ENCODE measurements at regions not wholly inside any gene's neighbourhood (a gene's known extent, or its start where the extent isn't known, plus 50 kb on each side); places are given as distances from the start of the nearest gene placed in this dataset.

GRCh38 chr12:93179792-93180191, 197.9 kb upstream of the NUDT4 start:
- no peak overlapping the region for H3K4ac ChIP-seq (replicated peaks; ENCODE audit: insufficient read length, low read depth, low read length)
- no peak for FAIRE-seq
- no peaks in the 10 kb centered on the region for H4K20me1 ChIP-seq (replicated peaks in 1 of 2; ENCODE audit: control insufficient read depth in 1 of 2, insufficient read depth in 2 of 2, low read length in 2 of 2)
- no peak overlapping the region for H2BK120ac ChIP-seq (replicated peaks; ENCODE audit: low read depth, low read length)
- no peak overlapping the region for H4K91ac ChIP-seq (replicated peaks; ENCODE audit: insufficient read length, low read length)
- no peak overlapping the region for H3K4me3 ChIP-seq (ENCODE audit: extremely low read depth in 1 of 4, insufficient read depth in 2 of 4, low read depth in 3 of 4, low read length in 4 of 4)
- H3K23me2 ChIP-seq (ENCODE audit: low read depth, low read length) = peaks cover 1% of the 10 kb centered on the region; the same call in 1 of the 2 replicates
- H3K4me2 ChIP-seq (ENCODE audit: insufficient read depth in 1 of 2, low read depth in 2 of 2, low read length in 2 of 2) = no peak overlapping the region
- H2BK20ac ChIP-seq (ENCODE audit: low read length) = no peak overlapping the region
- no peak overlapping the region for H4K8ac ChIP-seq (ENCODE audit: extremely low read depth, insufficient read depth, low read length)
- H4K5ac ChIP-seq (ENCODE audit: insufficient read length, low read depth, low read length) = no peak overlapping the region
- H3K14ac ChIP-seq (ENCODE audit: insufficient read length) = no peak overlapping the region
- H2AFZ ChIP-seq (ENCODE audit: low read length) = no peak overlapping the region
- H3K9ac ChIP-seq (replicated peaks in 1 of 4; ENCODE audit: extremely low read depth in 1 of 4, low read depth in 3 of 4, low read length in 3 of 4) = no peak overlapping the region
- no peak overlapping the region for H2BK15ac ChIP-seq (ENCODE audit: low read length)
- H2AK5ac ChIP-seq (ENCODE audit: low read depth, low read length) = no peak overlapping the region
- no peaks in the 10 kb centered on the region for H3K79me1 ChIP-seq (ENCODE audit: low read depth, low read length)
- no peaks in the 10 kb centered on the region for H3K4me1 ChIP-seq (replicated peaks in 1 of 4; ENCODE audit: control insufficient read depth in 3 of 4, insufficient read depth in 4 of 4, low read length in 3 of 4)
- no peak for DNase-seq (ENCODE audit: low read depth in 1 of 2, low spot score in 2 of 2)
- ChIA-PET POLR2A (ENCODE audit: partially characterized antibody) (no interaction called here), CTCF (ENCODE audit: partially characterized antibody) (no interaction called here)
- no peak overlapping the region for H2BK12ac ChIP-seq (ENCODE audit: low read depth, low read length)
- H3K18ac ChIP-seq (ENCODE audit: extremely low read depth, low read length) = no peak overlapping the region
- H3K23ac ChIP-seq (ENCODE audit: insufficient read length) = no peak overlapping the region
- H3K36me3 ChIP-seq (ENCODE audit: control insufficient read depth in 2 of 4, insufficient read depth in 4 of 4, low read length in 3 of 4) = no peaks in the 10 kb centered on the region
- H3K27ac ChIP-seq (ENCODE audit: low read depth, low read length) = no peak overlapping the region
- no peaks in the 10 kb centered on the region for H3K79me2 ChIP-seq (ENCODE audit: control insufficient read depth in 1 of 2, insufficient read depth in 2 of 2, low read length in 2 of 2)
- no peak overlapping the region for H2BK5ac ChIP-seq (ENCODE audit: low read depth, low read length)
- 87% methylated on average over 5 of the region's 6 CpGs; no CpG with 5 or more reads in 1 of the 2 experiments for WGBS, 2 experiments (ENCODE audit: extremely low coverage in 1 of 2, insufficient coverage in 1 of 2, insufficient read length in 1 of 2, insufficient replicate concordance in 2 of 2, low coverage in 1 of 2, low lambda C conversion rate in 2 of 2, missing lambda C conversion rate in 1 of 2)
- peaks cover 3 to 8% of the 10 kb centered on the region in 2 experiments; a peak in 1 of 4 replicates for H3K9me3 ChIP-seq (ENCODE audit: insufficient read depth in 2 of 2, low read depth in 1 of 2, low read length in 1 of 2)
- no peaks in the 10 kb centered on the region for H3K27me3 ChIP-seq (replicated peaks in 1 of 4; ENCODE audit: control insufficient read depth in 3 of 4, extremely low read depth in 1 of 4, insufficient read depth in 3 of 4, low read length in 3 of 4)
- H3K56ac ChIP-seq (replicated peaks; ENCODE audit: insufficient read length, low read depth, low read length) = no peak overlapping the region
- no peak for TF ChIP-seq RBBP5 (IDR thresholded peaks at IDR 0.05; ENCODE audit: borderline replicate concordance, low read depth, low read length)
- TF ChIP-seq SP1 (IDR thresholded peaks at IDR 0.05; ENCODE audit: low read depth, low read length) = no peak
- TF ChIP-seq TAF1 (IDR thresholded peaks at IDR 0.05; ENCODE audit: low read depth, low read length) = no peak
- TF ChIP-seq JUND (IDR thresholded peaks at IDR 0.05; ENCODE audit: low read length) = no peak
- TF ChIP-seq E2F6 (IDR thresholded peaks at IDR 0.05) = no peak
- no peak for TF ChIP-seq SIN3A (conservative IDR thresholded peaks at IDR 0.05 in 1 of 2, IDR thresholded peaks at IDR 0.05 in 1 of 2; ENCODE audit: low read depth in 1 of 2, low read length in 2 of 2)
- no peak for TF ChIP-seq KDM5A (IDR thresholded peaks at IDR 0.05; ENCODE audit: low read length)
- no peak for TF ChIP-seq BACH1 (IDR thresholded peaks at IDR 0.05; ENCODE audit: low read length)
- TF ChIP-seq SP2 (IDR thresholded peaks at IDR 0.05; ENCODE audit: low read length) = no peak
- no peak for TF ChIP-seq TAF7 (optimal IDR thresholded peaks at IDR 0.05; ENCODE audit: borderline replicate concordance, low read depth, low read length)
- no peak for TF ChIP-seq SIRT6 (IDR thresholded peaks at IDR 0.05; ENCODE audit: low read length)
- no peak for TF ChIP-seq EP300 (IDR thresholded peaks at IDR 0.05; ENCODE audit: borderline replicate concordance in 1 of 2, low read depth in 2 of 2, low read length in 2 of 2)
- no peak for TF ChIP-seq ATF2 (IDR thresholded peaks at IDR 0.05; ENCODE audit: low read length)

All from H1 (cell line).